Muscle of arm (tissue), 1 donor: ENCODE measurements at regions not wholly inside any gene's neighbourhood (a gene's known extent, or its start where the extent isn't known, plus 50 kb on each side); places are given as distances from the start of the nearest gene placed in this dataset.
"Not testable (repeated sequence)": the region's sequence is repeated elsewhere in the genome, so short reads cannot be mapped to it uniquely, and the experiment has no call there.

Experiments used
- DNase-seq: peaks from one replicate; pipeline ENCODE4 v3.0.0-alpha.2; 2013

GRCh38 chr4:176571206-176571605, 221.5 kb downstream of the VEGFC start:
- no peak for DNase-seq

- DNase-seq, result peak; percentile 21
Observed at GRCh38 chr4:176575141-176575730, 217.5 kb downstream of the VEGFC start.

GRCh38 chr4:176579226-176579625, 213.5 kb downstream of the VEGFC start:
- DNase-seq, result no peak

- DNase-seq, result no peak
Observed at GRCh38 chr4:176583278-176583677, 209.4 kb downstream of the VEGFC start.

GRCh38 chr4:176584031-176584606, 208.6 kb downstream of the VEGFC start:
- DNase-seq, result no peak

- no peak for DNase-seq
Observed at GRCh38 chr4:176587920-176588319, 204.8 kb downstream of the VEGFC start.

- DNase-seq, result no peak
Observed at GRCh38 chr4:176588436-176588835, 204.3 kb downstream of the VEGFC start.

- DNase-seq, result no peak
Observed at GRCh38 chr4:176592976-176593670, 199.6 kb downstream of the VEGFC start.

- no peak for DNase-seq
Observed at GRCh38 chr4:176593943-176594342, 198.8 kb downstream of the VEGFC start.

GRCh38 chr4:176595257-176595656, 197.5 kb downstream of the VEGFC start:
- no peak for DNase-seq

- DNase-seq, result no peak
Observed at GRCh38 chr4:176601124-176601523, 191.6 kb downstream of the VEGFC start.

- DNase-seq, result no peak
Observed at GRCh38 chr4:176607807-176608206, 184.9 kb downstream of the VEGFC start.

- DNase-seq, result no peak
Observed at GRCh38 chr4:176608346-176608745, 184.4 kb downstream of the VEGFC start.

- no peak for DNase-seq
Observed at GRCh38 chr4:176610594-176610993, 182.1 kb downstream of the VEGFC start.

- DNase-seq, result no peak
Observed at GRCh38 chr4:176611381-176611780, 181.3 kb downstream of the VEGFC start.

- DNase-seq, result no peak
Observed at GRCh38 chr4:176611951-176612350, 180.8 kb downstream of the VEGFC start.

GRCh38 chr4:176614793-176615192, 177.9 kb downstream of the VEGFC start:
- no peak for DNase-seq

GRCh38 chr4:176616151-176616550, 176.6 kb downstream of the VEGFC start:
- DNase-seq, result no peak

GRCh38 chr4:176618138-176618537, 174.6 kb downstream of the VEGFC start:
- DNase-seq, result no peak

GRCh38 chr4:176619430-176619829, 173.3 kb downstream of the VEGFC start:
- no peak for DNase-seq

- no peak for DNase-seq
Observed at GRCh38 chr4:176622251-176622948, 170.3 kb downstream of the VEGFC start.

GRCh38 chr4:176624983-176625610, 167.6 kb downstream of the VEGFC start:
- not testable (repeated sequence) for DNase-seq
